HG02571 (cell line): ENCODE measurements at regions not wholly inside any gene's neighbourhood (a gene's known extent, or its start where the extent isn't known, plus 50 kb on each side); places are given as distances from the start of the nearest gene placed in this dataset.
"Not testable (repeated sequence)": the region's sequence is repeated elsewhere in the genome, so short reads cannot be mapped to it uniquely, and the experiment has no call there.

ENCODE experiments used
- ATAC-seq: cut with Tn5 transposase; IDR thresholded peaks from one replicate; pipeline ENCODE4 v1.9.1; 2021; ENCODE audit warnings: mild to moderate bottlenecking, moderate library complexity; ENCODE audit not compliant: unreplicated experiment

GRCh38 chr12:77229640-77230442, 164.5 kb upstream of the E2F7 start:
- no peak for ATAC-seq

- ATAC-seq, result no peak
Measured at GRCh38 chr12:77228376-77228775, 163.0 kb upstream of the E2F7 start.

- ATAC-seq, result no peak
Measured at GRCh38 chr12:77226368-77226767, 161.0 kb upstream of the E2F7 start.

- no peak for ATAC-seq
Measured at GRCh38 chr12:77225373-77225772, 160.0 kb upstream of the E2F7 start.

- no peak for ATAC-seq
Measured at GRCh38 chr12:77224346-77224745, 159.0 kb upstream of the E2F7 start.

- no peak for ATAC-seq
Measured at GRCh38 chr12:77222336-77222735, 157.0 kb upstream of the E2F7 start.

- ATAC-seq, result no peak
Measured at GRCh38 chr12:77220586-77220985, 155.2 kb upstream of the E2F7 start.

GRCh38 chr12:77218278-77218677, 152.9 kb upstream of the E2F7 start:
- ATAC-seq, result peak; percentile 54

GRCh38 chr12:77216136-77216535, 150.8 kb upstream of the E2F7 start:
- not testable (repeated sequence) for ATAC-seq

GRCh38 chr12:77214136-77214535, 148.8 kb upstream of the E2F7 start:
- no peak for ATAC-seq

- ATAC-seq, result no peak
Measured at GRCh38 chr12:77213319-77213718, 147.9 kb upstream of the E2F7 start.

- no peak for ATAC-seq
Measured at GRCh38 chr12:77210724-77211123, 145.4 kb upstream of the E2F7 start.

GRCh38 chr12:77204083-77204482, 138.7 kb upstream of the E2F7 start:
- ATAC-seq, result no peak

- no peak for ATAC-seq
Measured at GRCh38 chr12:77202457-77203060, 137.2 kb upstream of the E2F7 start.

GRCh38 chr12:77189901-77190416, 124.6 kb upstream of the E2F7 start:
- no peak for ATAC-seq

GRCh38 chr12:77189458-77189857, 124.1 kb upstream of the E2F7 start:
- ATAC-seq, result no peak

- ATAC-seq, result no peak
Measured at GRCh38 chr12:77179515-77179914, 114.1 kb upstream of the E2F7 start.

GRCh38 chr12:77167801-77168200, 102.4 kb upstream of the E2F7 start:
- no peak for ATAC-seq

GRCh38 chr12:77166696-77167095, 101.3 kb upstream of the E2F7 start:
- ATAC-seq, result no peak

- no peak for ATAC-seq
Measured at GRCh38 chr12:77163074-77164038, 98.0 kb upstream of the E2F7 start.

GRCh38 chr12:77161944-77162343, 96.6 kb upstream of the E2F7 start:
- ATAC-seq, result no peak
